CD4-positive, alpha-beta memory T cell (primary cell): ENCODE measurements at regions not wholly inside any gene's neighbourhood (a gene's known extent, or its start where the extent isn't known, plus 50 kb on each side); places are given as distances from the start of the nearest gene placed in this dataset.
"Not testable (repeated sequence)": the region's sequence is repeated elsewhere in the genome, so short reads cannot be mapped to it uniquely, and the experiment has no call there.

ENCODE experiments used
- CTCF ChIA-PET: fragments of 350-600 bp; sonication (Branson Sonifier 250); formaldehyde crosslinking; loops from one replicate; lab custom pipeline; 2021; ENCODE audit warnings: inconsistent platforms; ENCODE audit not compliant: partially characterized antibody; lab: Charles Lee
- POLR2A ChIA-PET: fragments of 350-600 bp; sonication (Branson Sonifier 250); formaldehyde crosslinking; loops from one replicate; lab custom pipeline; 2021; ENCODE audit not compliant: partially characterized antibody; lab: Charles Lee
- DNase-seq, 5 donors: peaks; one replicate each; pipeline versions ENCODE4 v3.0.0 to v3.0.0-alpha.2; 2020 to 2022; ENCODE audit warnings: mixed read lengths in 1 of 5
- H3K27ac ChIP-seq: one replicate; pipeline ENCODE4 v1.7.0; 2013; ENCODE audit warnings: low read depth, low read length
- H3K27me3 ChIP-seq: 2 replicates; pipeline ENCODE4 v1.7.0; 2013; ENCODE audit warnings: mild to moderate bottlenecking, low read length, moderate library complexity; ENCODE audit not compliant: insufficient read depth
- H3K36me3 ChIP-seq: 2 replicates; pipeline ENCODE4 v1.7.0; 2013; ENCODE audit warnings: mild to moderate bottlenecking, low read length, moderate library complexity; ENCODE audit not compliant: insufficient read depth
- H3K4me1 ChIP-seq: 2 replicates; pipeline ENCODE4 v1.7.0; 2013; ENCODE audit warnings: mild to moderate bottlenecking, low read length, moderate library complexity; ENCODE audit not compliant: insufficient read depth
- H3K4me3 ChIP-seq, 2 donors: one replicate each; pipeline ENCODE4 v1.7.0; 2013; ENCODE audit warnings: low read length in 2 of 2, mild to moderate bottlenecking in 1 of 2
- H3K9me3 ChIP-seq, 2 donors: one replicate each; pipeline ENCODE4 v1.7.0; 2013; ENCODE audit warnings: low read length in 2 of 2, control low read depth in 1 of 2; ENCODE audit not compliant: control insufficient read depth in 1 of 2
- H3K27ac Mint-ChIP-seq, 7 donors: one replicate each; pipeline ENCODE4 v1.8.0; 2020 to 2021; ENCODE audit warnings: mixed read lengths in 7 of 7, mild to moderate bottlenecking in 6 of 7, inconsistent platforms in 3 of 7, moderate library complexity in 3 of 7
- H3K27me3 Mint-ChIP-seq, 2 donors: one replicate each; pipeline ENCODE4 v1.8.0; 2020 to 2021; ENCODE audit warnings: mixed read lengths in 2 of 2
- H3K36me3 Mint-ChIP-seq, 2 donors: one replicate each; pipeline ENCODE4 v1.8.0; 2020 to 2021; ENCODE audit warnings: mixed read lengths in 2 of 2, inconsistent platforms in 1 of 2, mild to moderate bottlenecking in 1 of 2
- H3K4me1 Mint-ChIP-seq, 4 donors: one replicate each; pipeline ENCODE4 v1.8.0; 2020 to 2021; ENCODE audit warnings: mixed read lengths in 4 of 4, mild to moderate bottlenecking in 1 of 4
- H3K4me3 Mint-ChIP-seq, 8 donors: one replicate each; pipeline ENCODE4 v1.8.0; 2020 to 2021; ENCODE audit warnings: mixed read lengths in 8 of 8, mild to moderate bottlenecking in 7 of 8, moderate library complexity in 6 of 8, inconsistent platforms in 3 of 8
- H3K9me3 Mint-ChIP-seq, 8 donors: one replicate each; pipeline ENCODE4 v1.8.0; 2020 to 2021; ENCODE audit warnings: mixed read lengths in 8 of 8, mild to moderate bottlenecking in 5 of 8, inconsistent platforms in 3 of 8, moderate library complexity in 1 of 8
- intact Hi-C: fragments of 100-400 bp; cut with micrococcal nuclease; formaldehyde crosslinking; loops from one replicate; pipeline ENCODE4 v1.15.1; 2023

DNA sequence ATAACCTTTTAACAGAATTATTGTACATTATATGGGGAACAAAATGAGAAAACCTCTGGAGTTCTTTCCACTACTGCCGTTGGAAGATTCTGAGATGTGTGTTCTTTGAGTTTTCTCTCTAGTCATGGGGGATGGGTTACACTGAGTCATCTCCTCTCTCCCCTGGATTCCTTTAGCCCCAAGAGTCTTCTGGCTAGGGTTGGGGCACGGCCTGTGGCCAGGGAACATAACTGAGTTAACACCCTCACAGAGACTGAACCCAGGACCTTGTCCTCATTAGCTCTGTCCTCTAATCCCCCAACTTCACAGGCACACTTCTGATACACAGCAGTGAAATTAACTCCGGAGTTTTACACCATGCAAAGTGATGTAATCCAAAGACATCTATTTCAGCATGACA, 142.3 kb upstream of the F9 start:
- Mint-ChIP-seq H3K9me3 (no peaks in the 10 kb centered on the region), H3K27me3 (no peaks in the 10 kb centered on the region), H3K4me3 (no peak overlapping the region), H3K27ac (no peak overlapping the region), H3K4me1 (no peaks in the 10 kb centered on the region), H3K36me3 (no peaks in the 10 kb centered on the region)
- Histone ChIP-seq H3K4me3 (no peak overlapping the region), H3K27ac (no peak overlapping the region), H3K9me3 (no peaks in the 10 kb centered on the region), H3K36me3 (no peaks in the 10 kb centered on the region), H3K4me1 (no peaks in the 10 kb centered on the region), H3K27me3 (no peaks in the 10 kb centered on the region)
- ChIA-PET CTCF (no interaction called here), POLR2A (no interaction called here)
- intact Hi-C loops: no loop called here
- no peak for DNase-seq

DNA sequence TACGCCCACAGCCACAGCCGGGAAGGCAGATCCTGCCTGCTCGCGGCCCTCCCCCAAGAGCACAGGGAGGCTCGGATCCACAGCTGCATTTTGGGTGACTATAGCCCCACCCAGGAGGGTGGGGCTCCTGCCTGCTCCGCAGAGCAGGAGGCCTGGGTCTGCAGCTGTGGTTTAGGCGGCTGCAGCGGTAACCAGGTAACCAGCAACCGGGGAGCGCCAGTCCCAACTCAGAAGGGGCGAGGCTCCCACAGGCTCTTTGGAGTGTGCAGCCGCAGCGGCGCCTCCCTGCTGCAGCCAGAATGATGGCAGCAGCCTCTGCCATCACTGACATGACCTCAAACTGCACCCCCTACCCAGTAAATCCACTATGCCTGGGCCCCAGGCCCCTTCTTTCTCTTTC, 148.0 kb upstream of the F9 start:
- no peaks in the 10 kb centered on the region for H3K27me3 Mint-ChIP-seq
- H3K36me3 Mint-ChIP-seq: no peaks in the 10 kb centered on the region
- no peaks in the 10 kb centered on the region for H3K9me3 ChIP-seq
- H3K4me1 Mint-ChIP-seq: no peaks in the 10 kb centered on the region
- DNase-seq: no peak
- no peak overlapping the region for H3K4me3 Mint-ChIP-seq
- no peaks in the 10 kb centered on the region for H3K27me3 ChIP-seq
- no peaks in the 10 kb centered on the region for H3K4me1 ChIP-seq
- peaks cover 0 to 3% (median 0%) of the 10 kb centered on the region in 8 donors for H3K9me3 Mint-ChIP-seq
- ChIA-PET POLR2A (no interaction called here), CTCF (no interaction called here)
- no peak overlapping the region for H3K4me3 ChIP-seq
- H3K27ac ChIP-seq: no peak overlapping the region
- intact Hi-C loops: no loop called here
- no peak overlapping the region for H3K27ac Mint-ChIP-seq
- no peaks in the 10 kb centered on the region for H3K36me3 ChIP-seq

DNA sequence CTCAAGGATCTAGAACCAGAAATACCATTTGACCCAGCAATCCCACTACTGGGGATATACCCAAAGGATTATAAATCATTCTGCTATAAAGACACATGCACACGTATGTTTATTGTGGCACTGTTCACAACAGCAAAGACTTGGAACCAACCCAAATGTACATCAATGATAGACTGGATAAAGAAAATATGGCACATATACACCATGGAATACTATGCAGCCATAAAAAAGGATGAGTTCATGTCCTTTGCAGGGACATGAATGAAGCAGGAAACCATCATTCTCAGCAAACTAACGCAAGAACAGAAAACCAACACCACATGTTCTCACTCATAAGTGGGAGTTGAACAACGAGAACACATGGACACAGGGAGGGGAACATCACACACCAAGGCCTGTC, 154.0 kb upstream of the F9 start:
- H3K4me3 Mint-ChIP-seq, intact Hi-C loops, H3K27me3 Mint-ChIP-seq, H3K9me3 ChIP-seq, H3K36me3 Mint-ChIP-seq, H3K36me3 ChIP-seq, H3K4me1 ChIP-seq, H3K27ac Mint-ChIP-seq, H3K27ac ChIP-seq, H3K4me1 Mint-ChIP-seq, DNase-seq, H3K27me3 ChIP-seq, CTCF ChIA-PET, POLR2A ChIA-PET, H3K4me3 ChIP-seq: not testable (repeated sequence)
- H3K9me3 Mint-ChIP-seq: peaks cover 0 to 13% (median 0%) of the 10 kb centered on the region in 8 donors

DNA sequence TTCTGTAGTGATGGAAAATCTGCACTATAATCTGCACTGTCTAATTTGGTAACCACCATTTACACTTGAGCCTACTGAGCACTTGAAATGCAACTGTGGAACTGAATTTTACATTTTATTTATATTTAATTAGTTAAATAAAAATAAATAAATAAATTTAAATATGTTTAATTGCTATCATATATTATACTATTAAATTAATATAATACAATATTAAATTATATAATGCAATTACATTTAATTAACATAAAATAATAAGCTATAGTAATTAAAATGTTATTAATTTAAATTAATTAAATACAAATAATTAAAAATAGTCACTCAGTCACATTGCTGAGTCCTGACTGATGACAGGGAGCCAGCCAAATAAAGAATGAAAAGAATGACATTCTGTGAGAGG, 170.2 kb upstream of the F9 start:
- Histone ChIP-seq H3K4me3 (no peak overlapping the region), H3K4me1 (no peaks in the 10 kb centered on the region), H3K36me3 (no peaks in the 10 kb centered on the region), H3K27ac (no peak overlapping the region), H3K9me3 (no peaks in the 10 kb centered on the region), H3K27me3 (no peaks in the 10 kb centered on the region)
- no peak for DNase-seq
- ChIA-PET POLR2A (no interaction called here), CTCF (no interaction called here)
- Mint-ChIP-seq H3K4me3 (no peak overlapping the region), H3K9me3 (peaks cover 0 to 3% (median 0%) of the 10 kb centered on the region in 8 donors), H3K36me3 (no peaks in the 10 kb centered on the region), H3K27me3 (no peaks in the 10 kb centered on the region), H3K27ac (no peak overlapping the region), H3K4me1 (no peaks in the 10 kb centered on the region)
- intact Hi-C loops: no loop called here

DNA sequence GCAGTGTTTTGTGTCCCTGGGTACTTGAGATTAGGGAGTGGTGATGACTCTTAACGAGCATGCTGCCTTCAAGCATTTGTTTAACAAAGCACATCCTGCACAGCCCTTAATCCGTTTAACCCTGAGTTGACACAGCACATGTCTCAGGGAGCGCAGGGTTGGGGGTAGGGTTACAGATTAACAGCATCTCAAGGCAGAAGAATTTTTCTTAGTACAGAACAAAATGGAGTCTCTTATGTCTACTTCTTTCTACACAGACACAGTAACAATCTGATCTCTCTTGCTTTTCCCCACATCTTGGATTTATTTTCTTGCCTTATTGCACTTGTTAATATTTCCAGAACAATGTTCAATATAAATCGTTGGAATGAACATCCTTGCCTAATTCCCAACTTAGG, 187.9 kb upstream of the F9 start:
- intact Hi-C loops, H3K9me3 ChIP-seq, H3K4me1 Mint-ChIP-seq, H3K27ac ChIP-seq, POLR2A ChIA-PET, H3K27me3 ChIP-seq, H3K4me3 ChIP-seq, H3K36me3 ChIP-seq, H3K9me3 Mint-ChIP-seq, H3K36me3 Mint-ChIP-seq, H3K27ac Mint-ChIP-seq, H3K27me3 Mint-ChIP-seq, CTCF ChIA-PET, H3K4me1 ChIP-seq, DNase-seq, H3K4me3 Mint-ChIP-seq: not testable (repeated sequence)

DNA sequence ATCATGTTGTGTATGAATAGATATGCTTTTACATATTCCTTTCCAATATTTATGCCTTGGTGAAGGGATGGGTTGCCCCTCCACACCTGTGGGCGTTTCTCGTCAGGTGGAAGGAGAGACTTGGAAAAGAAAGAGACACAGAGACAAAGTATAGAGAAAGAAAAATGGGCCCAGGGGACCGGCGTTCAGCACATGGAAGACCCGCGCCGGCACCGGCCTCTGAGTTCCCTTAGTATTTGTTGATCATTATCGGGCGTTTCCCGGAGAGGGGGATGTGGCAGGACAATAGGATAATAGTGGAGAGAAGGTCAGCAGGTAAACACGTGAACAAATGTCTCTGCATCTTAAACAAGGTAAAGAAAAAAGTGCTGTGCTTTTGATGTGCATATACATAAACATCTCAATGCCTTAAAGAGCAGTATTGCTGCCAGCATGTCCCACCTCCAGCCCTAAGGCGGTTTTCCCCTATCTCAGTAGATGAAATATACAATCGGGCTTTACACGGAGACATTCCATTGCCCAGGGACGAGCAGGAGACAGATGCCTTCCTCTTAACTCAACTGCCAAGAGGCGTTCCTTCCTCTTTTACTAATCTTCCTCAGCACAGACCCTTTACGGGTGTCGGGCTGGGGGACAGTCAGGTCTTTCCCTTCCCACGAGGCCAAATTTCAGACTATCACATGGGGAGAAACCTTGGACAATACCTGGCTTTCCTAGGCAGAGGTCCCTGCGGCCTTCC, 188.5 kb upstream of the F9 start:
- H3K36me3 ChIP-seq, H3K9me3 ChIP-seq, H3K27me3 ChIP-seq, H3K27ac Mint-ChIP-seq, H3K36me3 Mint-ChIP-seq, POLR2A ChIA-PET, H3K9me3 Mint-ChIP-seq, CTCF ChIA-PET, H3K4me1 Mint-ChIP-seq, H3K27ac ChIP-seq, intact Hi-C loops, H3K4me3 Mint-ChIP-seq, H3K4me1 ChIP-seq, H3K27me3 Mint-ChIP-seq, H3K4me3 ChIP-seq, DNase-seq: not testable (repeated sequence)

DNA sequence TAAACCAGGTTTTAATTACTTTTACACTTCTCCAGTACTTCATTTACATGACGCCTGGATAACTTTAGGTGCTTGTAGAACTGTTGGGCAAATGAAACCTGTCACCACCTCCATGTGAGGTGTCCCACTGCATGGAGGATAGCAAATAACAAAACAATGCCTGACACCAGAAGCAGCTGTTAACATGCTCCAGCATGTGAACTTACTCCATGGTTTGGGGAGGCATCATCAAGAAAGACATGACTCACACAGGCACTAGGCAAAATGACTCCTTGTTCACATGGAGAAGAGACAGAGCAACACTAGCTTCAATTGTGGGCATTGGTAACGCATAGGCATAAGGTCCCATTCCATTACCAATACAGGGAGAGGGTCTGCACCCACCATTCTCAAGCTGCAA, 198.1 kb upstream of the F9 start:
- no peak overlapping the region for H3K4me3 ChIP-seq
- no peak overlapping the region for H3K27ac ChIP-seq
- H3K4me1 ChIP-seq: no peaks in the 10 kb centered on the region
- intact Hi-C loops: no loop called here
- Mint-ChIP-seq H3K9me3 (peaks cover 0 to 4% (median under 1%) of the 10 kb centered on the region in 8 donors), H3K4me3 (no peak overlapping the region), H3K4me1 (no peaks in the 10 kb centered on the region), H3K36me3 (no peaks in the 10 kb centered on the region), H3K27ac (no peak overlapping the region), H3K27me3 (no peaks in the 10 kb centered on the region)
- no peaks in the 10 kb centered on the region for H3K36me3 ChIP-seq
- POLR2A ChIA-PET: no interaction called here
- no peak for DNase-seq
- no peaks in the 10 kb centered on the region for H3K9me3 ChIP-seq
- no peaks in the 10 kb centered on the region for H3K27me3 ChIP-seq
- CTCF ChIA-PET: no interaction called here

DNA sequence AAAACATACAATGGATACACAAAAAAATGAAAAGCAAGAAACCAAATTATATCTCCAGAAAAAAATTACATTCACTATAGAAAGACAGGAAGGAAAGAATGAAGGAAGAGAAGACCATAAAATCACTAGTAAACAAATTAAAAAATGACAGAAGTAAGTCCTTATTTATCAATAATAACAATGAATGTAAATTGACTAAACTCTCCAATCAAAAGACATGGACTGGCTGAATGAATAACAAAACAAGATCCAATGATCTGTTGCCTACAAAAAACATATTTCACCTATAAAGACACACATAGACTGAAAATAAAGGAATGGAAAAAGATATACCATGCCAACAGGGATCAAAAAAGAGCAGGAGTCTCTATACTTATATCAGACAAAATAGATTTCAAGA, 203.2 kb upstream of the F9 start:
- Histone ChIP-seq H3K9me3 (no peaks in the 10 kb centered on the region), H3K4me3 (no peak overlapping the region), H3K27me3 (no peaks in the 10 kb centered on the region), H3K27ac (no peak overlapping the region), H3K36me3 (no peaks in the 10 kb centered on the region), H3K4me1 (no peaks in the 10 kb centered on the region)
- intact Hi-C loops: no loop called here
- Mint-ChIP-seq H3K27me3 (no peaks in the 10 kb centered on the region), H3K4me3 (no peak overlapping the region), H3K9me3 (peaks cover 0 to 6% (median 0%) of the 10 kb centered on the region in 8 donors), H3K4me1 (no peaks in the 10 kb centered on the region), H3K27ac (no peak overlapping the region), H3K36me3 (no peaks in the 10 kb centered on the region)
- ChIA-PET POLR2A (no interaction called here), CTCF (no interaction called here)
- no peak for DNase-seq
